CD4-positive, alpha-beta T cell treated with Interleukin-1 beta for 1 hour (primary cell): ENCODE measurements at regions not wholly inside any gene's neighbourhood (a gene's known extent, or its start where the extent isn't known, plus 50 kb on each side); places are given as distances from the start of the nearest gene placed in this dataset.

Experiments used
- DNase-seq, 2 donors: peaks; one replicate each; pipeline ENCODE4 v3.0.0-alpha.2; 2020 to 2022

DNA sequence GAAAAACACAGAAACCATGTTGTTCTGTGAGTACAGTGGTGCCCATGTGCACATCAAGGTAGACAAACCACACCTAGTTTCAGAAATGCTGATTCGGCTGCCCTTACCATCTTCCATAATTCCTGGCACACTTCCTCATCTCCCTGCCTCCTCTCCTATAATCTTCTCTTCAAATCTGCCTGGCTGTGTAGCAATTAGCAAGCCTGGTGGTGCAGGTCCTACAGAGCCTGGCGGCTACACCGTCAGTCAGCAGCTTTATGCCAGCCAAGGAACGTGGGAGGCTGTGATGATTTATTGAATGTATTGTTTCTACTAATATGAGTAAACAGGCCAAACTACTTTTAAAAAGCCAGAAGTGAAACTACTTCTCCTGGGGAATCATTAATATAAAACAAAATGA lies 106.8 kb downstream of the SEMA6D start:
- no peak for DNase-seq

DNA sequence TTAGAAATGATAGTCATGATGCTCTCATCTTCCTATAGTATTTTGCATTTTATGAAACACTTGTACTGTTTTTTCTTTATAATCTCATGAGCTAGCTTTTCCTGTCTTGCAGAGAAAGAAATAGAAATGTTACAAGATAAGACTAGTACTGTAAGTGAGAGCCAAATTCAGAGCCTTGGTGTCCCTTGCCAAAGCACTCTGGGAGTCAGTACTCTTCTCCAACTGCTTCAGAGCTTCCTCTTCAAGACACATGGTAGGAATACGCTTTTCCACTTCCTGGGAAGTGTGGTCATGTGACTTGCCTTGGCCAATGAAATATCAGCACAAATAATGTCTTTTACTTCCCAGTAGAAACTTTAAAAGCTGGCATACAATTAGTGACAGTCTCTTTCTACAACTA lies 112.4 kb downstream of the SEMA6D start:
- no peak for DNase-seq

DNA sequence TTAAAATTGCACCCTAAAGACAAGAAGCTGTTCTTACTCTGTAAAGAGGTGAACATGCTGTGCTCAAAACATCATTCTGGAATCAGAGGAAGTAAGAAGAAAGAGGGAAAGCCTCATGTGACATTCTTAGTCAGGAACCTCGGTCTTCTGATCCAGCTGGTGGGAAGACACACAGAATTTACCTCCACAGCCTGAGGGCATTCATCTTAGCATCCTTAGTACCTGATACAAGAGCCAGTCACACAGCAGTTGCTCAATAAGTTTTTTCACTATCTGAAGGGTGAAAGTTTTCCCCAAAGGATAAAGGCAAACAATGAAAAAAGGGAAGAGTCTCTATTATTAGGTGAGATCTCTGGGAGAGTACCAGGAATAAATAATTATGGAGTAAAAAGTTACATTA lies 116.8 kb downstream of the SEMA6D start:
- DNase-seq: no peak

DNA sequence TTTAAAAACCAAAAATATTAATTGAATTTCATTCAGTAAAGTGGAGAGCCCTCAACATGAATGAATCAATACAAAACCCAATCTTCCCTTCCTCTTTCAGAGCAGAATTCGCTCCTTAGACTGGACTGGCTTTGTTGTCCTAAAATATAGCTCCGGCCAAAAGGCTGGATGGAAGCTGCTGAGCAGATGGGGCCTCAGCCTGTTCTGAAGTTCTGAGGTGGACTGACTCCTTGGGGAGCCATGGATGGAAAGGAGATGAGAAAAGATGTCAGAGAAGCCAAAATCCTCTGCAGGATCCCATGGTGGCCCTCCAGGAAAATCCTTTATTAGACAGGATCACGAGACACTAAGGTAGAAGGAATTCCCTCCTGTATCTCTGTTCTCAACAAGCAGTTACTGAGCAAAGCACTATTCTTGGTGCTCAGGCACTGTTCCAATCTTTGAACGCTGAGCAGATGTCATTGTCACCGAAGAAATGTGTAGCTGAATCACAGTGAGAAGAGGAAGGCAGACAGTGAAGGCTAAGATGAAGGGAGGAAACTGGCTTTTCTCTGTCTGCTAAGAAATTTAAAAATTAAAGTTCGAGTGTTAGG lies 122.0 kb downstream of the SEMA6D start:
- DNase-seq: no peak

DNA sequence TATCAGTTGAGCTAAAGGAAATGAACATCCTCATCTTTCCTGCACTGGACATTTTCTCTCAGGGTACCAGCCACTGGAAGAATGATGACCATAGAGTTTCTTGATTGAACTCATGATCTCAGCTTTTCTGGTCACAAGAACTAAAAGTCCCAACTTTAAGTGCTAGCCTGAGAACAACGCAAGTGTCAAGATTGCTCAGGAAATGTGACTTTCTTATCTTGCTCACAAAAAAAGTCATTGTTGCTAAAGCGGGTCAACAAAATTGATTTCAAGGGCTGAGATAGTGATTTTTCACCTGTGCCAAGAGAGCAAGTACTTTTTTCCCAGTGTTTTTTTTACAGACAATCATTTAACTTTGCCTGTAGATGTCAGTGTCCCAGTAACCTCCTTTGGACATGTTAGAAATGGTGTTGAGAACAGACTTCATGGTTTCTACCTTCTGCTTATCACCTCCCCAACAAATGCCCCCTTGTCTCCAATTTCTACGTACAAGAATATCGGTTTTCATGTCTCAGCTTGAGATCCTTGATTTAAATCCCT lies 125.9 kb downstream of the SEMA6D start:
- DNase-seq: no peak

DNA sequence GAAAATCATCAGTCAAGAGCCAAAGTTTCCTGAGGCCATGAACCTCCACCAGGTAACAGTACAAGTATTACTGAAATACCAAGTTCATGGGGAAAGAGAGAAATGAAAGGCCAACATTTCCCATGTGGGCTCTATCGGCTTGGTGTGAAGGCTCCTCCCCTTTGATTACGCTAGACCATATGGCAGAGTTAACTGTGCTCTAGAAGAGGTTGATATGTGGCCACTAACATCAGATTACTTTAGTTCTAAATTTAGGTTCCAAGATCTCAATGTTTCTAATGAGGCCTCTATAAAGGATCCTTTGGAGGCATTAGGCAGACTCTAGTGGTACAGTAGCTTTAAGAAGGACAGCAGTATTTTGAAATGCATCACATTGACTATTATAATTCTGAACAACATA lies 127.1 kb downstream of the SEMA6D start:
- DNase-seq: no peak

DNA sequence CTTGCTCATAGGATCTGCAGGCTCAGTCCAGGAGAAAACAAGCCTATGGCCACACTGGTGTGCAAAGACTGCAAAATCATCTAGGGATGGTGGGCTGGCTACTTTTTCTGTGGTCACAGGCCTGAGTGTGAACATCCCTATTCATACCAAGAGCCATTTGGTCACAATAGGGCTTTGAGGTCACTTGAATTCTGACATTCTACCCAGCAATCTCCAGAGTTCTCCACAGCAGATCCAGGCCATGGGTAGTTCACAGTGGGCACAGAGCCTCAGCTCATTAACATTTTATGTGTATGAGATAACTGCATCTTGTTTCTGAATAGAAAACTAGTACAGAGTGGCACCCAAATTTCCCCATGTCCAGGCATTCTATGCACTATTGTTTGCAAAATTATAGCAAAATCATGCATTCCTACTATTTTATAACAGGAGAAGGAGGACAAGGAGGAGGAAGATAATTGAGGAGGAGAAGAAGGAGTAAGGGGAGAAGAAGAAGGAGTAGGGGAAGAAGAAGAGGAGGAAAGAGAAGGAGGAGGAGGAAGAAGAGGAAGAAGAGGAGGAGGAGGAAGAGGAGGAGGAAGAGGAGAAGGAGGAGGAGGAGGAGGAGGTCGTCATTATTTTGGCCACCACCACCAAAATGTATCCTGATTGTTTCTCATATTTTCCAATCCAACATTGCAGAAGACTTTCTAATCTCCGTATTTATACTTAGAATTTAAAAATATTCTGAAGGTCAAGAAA lies 129.0 kb downstream of the SEMA6D start:
- no peak for DNase-seq

DNA sequence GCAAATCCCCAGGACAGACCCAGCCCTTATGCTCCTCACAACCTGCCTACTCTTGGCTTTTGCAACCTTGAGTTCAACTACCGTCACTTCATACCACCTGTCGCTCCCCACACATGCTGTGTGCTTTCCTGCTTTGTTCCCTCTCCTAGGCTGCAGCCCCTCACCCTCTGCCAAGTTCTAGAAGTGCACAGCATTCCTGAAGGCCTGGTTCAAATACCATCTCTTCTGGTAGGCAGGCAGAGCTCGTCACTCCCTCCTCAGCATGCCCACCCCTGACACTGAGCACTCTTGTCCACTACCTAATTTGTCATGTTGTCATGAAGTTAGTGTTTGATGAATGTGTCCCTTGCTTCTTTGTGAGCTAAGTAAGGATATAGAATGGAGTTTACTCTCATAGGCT lies 129.6 kb downstream of the SEMA6D start:
- DNase-seq: no peak

DNA sequence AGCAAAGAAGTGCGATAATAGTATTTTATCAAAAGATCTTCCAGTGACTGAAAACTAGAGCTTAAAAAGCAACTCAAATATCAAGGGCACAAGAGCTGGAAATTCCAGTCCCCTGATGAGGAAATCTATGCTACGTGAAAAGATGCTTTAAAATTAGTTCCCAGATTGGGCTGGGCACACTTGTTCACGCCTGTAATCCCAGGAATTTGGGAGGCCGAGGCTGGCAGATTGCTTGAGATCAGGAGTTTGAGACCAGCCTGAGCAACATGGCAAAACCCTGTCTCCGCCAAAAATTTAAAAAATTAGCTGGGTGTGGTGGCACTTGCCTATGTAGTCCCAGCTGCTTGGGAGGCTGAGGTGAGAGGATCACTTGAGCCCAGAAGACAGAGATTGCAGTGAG lies 138.8 kb downstream of the SEMA6D start:
- no peak for DNase-seq

DNA sequence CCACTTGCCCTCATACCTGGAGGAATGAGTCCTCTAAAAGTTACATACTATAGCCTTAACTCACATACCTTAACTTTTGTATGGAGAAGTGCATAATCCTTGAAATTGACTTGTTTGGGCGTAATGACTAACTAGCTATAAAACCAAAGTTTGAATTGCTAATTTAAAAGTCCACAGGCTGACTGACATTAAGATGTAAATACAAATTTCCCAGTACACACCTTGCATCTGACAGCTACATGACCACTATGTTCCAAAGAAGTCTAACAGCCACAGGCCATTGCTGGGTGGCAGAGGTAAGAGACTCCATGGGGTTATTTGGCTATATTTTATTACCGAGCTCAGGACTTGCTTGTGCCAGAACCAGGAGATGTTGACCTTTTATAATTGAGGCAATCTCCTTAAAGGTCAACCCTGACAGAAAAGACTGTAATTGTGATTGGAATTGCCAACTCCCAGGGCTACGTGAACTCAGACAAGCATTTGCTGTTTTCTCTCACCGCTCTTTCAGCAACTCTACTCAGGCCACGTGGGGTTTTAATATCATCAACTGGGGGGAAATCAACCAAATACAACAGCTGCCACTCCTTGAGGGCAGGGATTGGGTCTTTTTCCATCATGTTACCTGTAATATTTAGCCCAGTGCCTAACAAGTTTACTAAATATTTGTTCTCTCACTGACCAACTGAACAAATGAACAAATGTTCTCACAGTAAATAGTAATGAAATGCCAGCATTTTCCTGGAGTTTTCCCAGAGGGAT lies 139.9 kb downstream of the SEMA6D start:
- DNase-seq: no peak

DNA sequence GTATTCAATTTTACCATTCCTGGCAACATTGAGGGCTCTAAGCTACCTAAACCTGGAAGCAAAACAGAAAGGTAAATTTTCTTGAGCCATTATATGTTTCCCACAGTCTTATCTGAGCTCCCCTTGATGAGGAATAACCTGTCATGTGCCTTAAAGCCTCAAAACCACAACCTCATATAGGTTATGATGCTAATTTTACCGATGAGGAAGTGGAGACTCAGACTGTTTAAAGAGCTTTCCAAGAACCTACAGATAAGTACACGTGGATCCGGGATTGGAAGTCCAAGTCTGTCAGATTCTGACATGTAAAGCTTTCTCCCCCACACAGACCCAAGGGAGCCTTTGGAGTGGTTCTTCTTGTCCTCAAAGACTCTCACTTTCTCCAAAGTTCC lies 140.5 kb downstream of the SEMA6D start:
- no peak for DNase-seq

DNA sequence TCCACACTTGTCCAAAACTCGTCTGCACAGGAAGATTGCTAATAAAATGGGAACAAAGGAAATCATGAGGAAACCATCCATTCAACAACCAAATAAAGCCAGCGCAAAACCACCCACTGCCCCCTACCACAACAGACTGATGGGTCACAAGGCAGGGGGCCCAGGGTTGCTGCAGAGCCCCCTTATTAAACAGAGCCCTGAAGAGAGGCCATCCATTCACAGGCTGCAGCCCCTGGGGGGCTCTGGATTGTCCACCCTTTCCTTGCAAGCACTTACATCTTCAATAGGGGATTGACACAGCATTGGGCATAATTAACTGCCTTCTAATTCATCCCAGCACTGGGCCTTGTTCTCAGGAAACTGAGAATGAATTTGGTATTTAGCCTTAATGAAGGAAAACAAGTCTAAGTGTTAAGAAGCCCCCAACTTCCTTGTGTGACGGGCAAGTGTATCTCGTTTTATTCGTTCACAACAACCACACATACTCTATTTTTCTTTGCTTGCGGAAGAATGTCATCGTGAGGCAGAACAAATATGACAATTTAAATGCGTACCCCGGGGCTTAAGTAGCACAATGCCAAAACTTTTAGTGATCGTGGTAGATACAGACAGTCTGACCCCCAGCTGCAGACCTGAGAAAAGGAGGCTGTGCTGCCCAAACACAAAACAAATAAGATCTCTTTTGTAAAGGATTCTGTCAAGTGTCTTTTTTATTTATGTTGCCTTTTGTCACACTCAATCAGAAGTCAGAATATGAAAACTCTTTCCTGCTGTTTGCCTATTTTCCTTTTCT lies 144.0 kb downstream of the SEMA6D start:
- no peak for DNase-seq

DNA sequence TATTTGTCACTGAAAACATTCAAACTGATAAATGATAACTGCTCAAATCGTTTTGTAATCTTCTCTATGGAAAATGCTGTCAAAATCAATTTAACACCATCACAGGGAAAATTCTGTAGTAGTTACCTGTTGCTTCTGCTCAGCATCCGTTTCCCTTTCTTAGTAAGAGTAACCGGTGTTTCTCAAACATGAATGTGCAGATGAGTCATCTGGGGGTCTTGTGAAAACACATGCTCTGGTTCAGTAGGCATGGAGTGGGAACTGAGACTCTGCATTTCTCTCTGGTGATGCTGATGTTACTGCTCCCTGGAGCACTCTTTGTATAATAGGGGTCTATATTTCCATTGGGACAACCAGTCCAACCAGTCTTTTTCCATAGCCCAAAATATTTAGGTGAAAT lies 145.1 kb downstream of the SEMA6D start:
- no peak for DNase-seq

DNA sequence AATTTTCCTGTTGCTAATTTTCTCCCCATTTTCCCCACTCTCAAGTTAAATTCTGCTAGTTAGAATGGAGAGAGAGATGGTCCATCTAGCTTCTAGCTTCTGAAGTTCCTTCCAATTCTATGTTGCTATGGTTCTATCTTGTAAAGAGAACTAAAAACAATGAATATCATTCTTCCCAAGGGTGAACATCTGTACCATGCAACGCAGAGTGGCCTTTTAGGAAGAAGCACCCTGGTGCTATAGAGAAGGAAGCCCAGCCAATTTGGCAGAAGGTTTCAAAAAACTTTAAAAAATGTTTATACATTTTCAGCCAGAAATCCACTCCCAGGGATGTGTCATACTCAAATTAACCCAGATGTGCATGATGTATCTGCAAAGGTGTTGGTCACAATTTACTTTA lies 149.1 kb downstream of the SEMA6D start:
- no peak for DNase-seq

DNA sequence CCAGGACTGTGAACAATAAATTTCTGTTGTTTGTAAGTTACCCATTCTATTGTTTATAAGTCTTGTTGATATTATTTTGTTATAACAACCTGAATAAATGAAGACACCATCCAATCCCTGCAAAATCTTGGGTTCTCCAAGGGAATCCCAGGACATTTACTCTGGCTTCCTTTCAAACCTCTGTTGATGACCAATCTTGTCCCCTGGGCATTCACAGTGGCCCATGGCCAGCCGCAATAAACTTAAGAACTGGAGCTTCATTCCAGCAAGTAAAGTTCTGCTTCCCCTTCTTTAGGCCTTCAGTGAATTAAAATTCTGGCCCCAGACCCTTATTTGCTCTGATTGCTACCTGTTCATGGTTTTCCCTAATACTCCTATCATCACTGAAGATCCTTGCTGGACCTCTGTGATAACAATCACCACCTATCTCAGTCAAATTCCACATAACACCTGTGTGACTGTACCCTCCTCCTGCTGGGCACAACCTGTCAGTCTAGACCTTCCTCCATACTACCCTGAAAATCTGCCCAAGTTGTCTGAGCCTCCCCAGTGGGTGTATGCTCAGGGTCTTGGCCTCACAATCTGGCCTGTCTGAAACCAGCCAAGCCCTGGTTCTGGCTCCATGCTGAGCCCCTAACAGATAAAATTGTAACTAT lies 153.1 kb downstream of the SEMA6D start:
- no peak for DNase-seq

DNA sequence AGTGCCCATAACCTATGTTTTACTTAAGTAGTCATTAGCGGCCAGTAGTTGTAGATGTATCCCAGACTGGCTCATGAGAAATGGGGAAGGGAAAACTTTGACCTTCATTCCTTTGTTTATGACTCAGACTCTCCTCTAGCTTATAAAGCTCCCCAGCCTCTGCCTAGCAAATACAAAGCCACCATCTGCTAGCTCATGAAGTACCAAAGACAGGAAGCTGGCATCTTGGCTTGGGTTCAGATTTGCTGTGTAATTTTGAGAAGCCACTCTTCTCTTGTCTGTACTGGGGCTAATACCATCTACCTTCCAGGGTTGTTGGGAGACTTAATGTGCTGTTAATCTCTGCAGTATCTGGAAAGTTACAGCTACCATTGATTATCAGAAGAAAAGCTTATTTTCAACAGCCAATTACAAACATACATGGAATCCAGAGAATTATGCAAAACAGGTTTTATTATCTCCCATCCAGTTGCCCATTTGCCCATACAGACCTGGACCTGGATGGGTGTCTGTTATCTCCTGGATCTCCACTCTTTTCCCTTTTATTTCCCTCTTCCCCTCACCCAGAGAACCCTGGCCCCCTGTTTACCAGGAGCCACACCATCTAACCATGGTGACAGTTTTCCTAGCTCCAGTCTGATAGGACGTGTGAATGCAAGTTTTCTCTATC lies 153.8 kb downstream of the SEMA6D start:
- DNase-seq: no peak

DNA sequence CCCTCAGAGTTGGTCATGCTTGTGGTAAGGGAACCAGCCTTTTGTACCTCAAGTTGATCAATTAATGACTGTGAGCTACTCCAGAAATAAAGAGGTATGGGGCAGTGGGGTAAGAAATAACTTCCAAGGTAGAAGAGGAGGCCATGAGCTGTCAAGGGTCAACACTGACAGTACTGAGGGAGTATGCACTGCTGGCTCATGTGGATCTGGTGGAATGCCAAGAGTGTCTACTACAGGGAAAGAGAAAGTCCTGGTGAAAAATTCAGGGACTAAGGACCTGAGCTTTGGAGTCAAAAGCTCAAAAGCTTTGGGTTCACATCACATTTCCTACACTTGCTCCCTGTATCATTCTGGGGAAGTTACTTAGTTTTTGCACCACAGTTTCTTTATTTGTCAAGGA lies 154.9 kb downstream of the SEMA6D start:
- no peak for DNase-seq

DNA sequence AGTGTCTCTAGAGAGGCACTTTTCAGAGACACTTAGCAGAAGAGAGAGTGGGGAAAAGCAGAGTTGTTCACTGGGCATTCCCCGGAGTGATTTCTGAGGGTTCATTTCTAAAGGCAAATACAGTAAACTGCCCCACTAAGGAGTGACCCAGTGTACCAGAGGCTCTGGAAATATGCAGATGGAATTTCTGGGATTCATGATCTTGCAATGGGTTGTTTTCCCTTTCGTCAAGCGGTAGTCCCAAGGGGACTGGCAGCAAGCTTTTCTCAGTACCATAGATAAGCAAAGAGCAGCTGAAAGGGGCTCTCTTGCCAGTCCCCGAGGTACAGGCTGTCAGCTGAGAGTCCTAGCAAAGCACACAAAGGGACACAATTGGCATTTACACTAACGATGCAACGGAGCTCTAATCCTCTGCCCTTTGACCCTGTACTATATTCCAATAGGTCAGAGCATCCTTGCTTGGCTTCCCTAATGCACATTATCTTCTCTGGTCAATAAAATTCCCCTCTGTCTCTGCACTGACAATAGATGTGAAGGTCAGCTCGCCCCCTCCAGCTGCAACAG lies 155.6 kb downstream of the SEMA6D start:
- no peak for DNase-seq

DNA sequence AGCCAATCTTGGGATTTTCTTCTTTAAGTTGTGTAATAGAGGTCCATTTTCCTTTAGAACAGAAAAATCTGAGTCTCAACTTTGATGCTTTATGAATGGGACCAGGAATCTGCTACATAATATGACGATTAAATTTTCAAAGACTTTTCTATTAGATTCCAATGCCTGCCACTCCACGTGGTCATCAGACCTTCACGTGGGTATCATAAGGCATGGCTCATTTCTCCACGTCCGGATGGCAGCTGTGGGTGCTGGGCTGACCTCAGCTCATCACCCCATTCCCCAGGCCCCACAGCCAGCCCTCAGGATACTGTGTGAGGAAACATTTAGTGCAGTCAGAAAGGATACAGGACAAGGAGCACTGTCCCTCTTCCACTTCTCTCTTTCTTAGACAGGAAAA lies 159.7 kb downstream of the SEMA6D start:
- no peak for DNase-seq

DNA sequence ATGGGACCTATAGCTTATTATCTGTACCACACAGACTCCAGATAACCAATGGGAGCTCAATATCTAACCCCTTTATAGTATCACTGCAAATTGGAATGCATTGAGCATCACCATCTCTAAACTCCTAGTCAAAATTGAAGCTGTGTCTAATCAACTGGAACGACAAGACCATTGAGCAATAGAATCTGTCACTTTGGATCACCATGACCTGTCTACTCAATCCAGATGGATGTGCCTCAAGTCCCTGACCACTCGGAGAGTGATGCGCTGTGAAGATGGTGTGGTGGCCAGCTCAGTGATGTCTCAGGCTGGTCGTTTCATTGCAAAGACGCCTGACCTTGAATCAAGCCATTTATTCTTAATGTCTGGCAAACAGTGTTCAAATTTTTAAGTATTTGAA lies 160.5 kb downstream of the SEMA6D start:
- DNase-seq: no peak

DNA sequence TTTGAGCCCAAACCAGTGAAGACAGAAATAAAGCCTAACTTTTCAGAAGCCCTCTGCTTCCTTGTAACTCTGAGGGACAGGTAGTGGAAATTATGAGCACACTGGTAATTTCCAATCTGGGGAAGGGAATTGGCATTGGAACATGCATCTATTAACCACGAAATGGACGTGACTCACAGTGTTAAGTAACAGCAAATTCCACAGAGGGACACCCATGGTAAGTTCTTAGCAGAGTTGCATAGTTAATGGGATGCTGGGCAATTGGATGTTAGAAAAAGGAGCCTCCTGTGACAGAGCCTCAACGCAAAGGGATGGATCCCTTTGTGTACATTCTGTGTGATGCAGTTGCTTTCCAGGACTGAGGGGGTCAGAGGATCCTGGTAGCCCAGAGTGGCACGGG lies 168.6 kb downstream of the SEMA6D start:
- DNase-seq: no peak
